Effector memory CD4-positive, alpha-beta T cell (primary cell): ENCODE measurements at regions not wholly inside any gene's neighbourhood (a gene's known extent, or its start where the extent isn't known, plus 50 kb on each side); places are given as distances from the start of the nearest gene placed in this dataset.
A peak's percentile ranks its signal among the peaks of the same experiment; 100 is the strongest.

Experiments used
- DNase-seq, 3 donors: peaks; one replicate each; pipeline ENCODE4 v3.0.0-alpha.2; 2020
- H3K27ac ChIP-seq: 2 replicates; pipeline ENCODE4 v1.7.0; 2013; ENCODE audit warnings: mild to moderate bottlenecking, low read length, moderate library complexity; ENCODE audit not compliant: insufficient read depth, poor library complexity, severe bottlenecking
- H3K27me3 ChIP-seq: replicated peaks from 2 replicates; pipeline ENCODE4 v1.7.0; 2013; ENCODE audit warnings: mild to moderate bottlenecking, low read length; ENCODE audit not compliant: insufficient read depth, control insufficient read depth, poor library complexity, severe bottlenecking
- H3K36me3 ChIP-seq: 2 replicates; pipeline ENCODE4 v1.7.0; 2013; ENCODE audit warnings: mild to moderate bottlenecking, low read length, moderate library complexity; ENCODE audit not compliant: control insufficient read depth, insufficient read depth
- H3K4me1 ChIP-seq: 2 replicates; pipeline ENCODE4 v1.7.0; 2013; ENCODE audit warnings: low read length, mild to moderate bottlenecking; ENCODE audit not compliant: control insufficient read depth, insufficient read depth, poor library complexity, severe bottlenecking
- H3K4me3 ChIP-seq: 2 replicates; pipeline ENCODE4 v1.7.0; 2013; ENCODE audit warnings: low read length, low read depth, mild to moderate bottlenecking; ENCODE audit not compliant: insufficient read depth, poor library complexity, severe bottlenecking
- H3K9me3 ChIP-seq: 2 replicates; pipeline ENCODE4 v1.7.0; 2013; ENCODE audit warnings: mild to moderate bottlenecking, low read length, moderate library complexity; ENCODE audit not compliant: control insufficient read depth

- H3K27ac ChIP-seq = no peak overlapping the region
- no peaks in the 10 kb centered on the region for H3K9me3 ChIP-seq
- H3K36me3 ChIP-seq = no peaks in the 10 kb centered on the region
- no peak for DNase-seq
- H3K4me1 ChIP-seq = no peaks in the 10 kb centered on the region
- no peaks in the 10 kb centered on the region for H3K27me3 ChIP-seq
- H3K4me3 ChIP-seq = no peak overlapping the region
Observed at GRCh38 chr14:55976655-55977054, 141.6 kb upstream of the PELI2 start.

GRCh38 chr14:55977392-55978150 is 140.6 kb upstream of the PELI2 start:
- Histone ChIP-seq H3K27ac (no peak overlapping the region), H3K4me1 (no peaks in the 10 kb centered on the region), H3K27me3 (no peaks in the 10 kb centered on the region), H3K36me3 (no peaks in the 10 kb centered on the region), H3K4me3 (no peak overlapping the region), H3K9me3 (no peaks in the 10 kb centered on the region)
- no peak for DNase-seq

- no peak for DNase-seq
- no peaks in the 10 kb centered on the region for H3K27me3 ChIP-seq
- no peak overlapping the region for H3K27ac ChIP-seq
- no peaks in the 10 kb centered on the region for H3K9me3 ChIP-seq
- no peak overlapping the region for H3K4me3 ChIP-seq
- no peaks in the 10 kb centered on the region for H3K4me1 ChIP-seq
- no peaks in the 10 kb centered on the region for H3K36me3 ChIP-seq
Observed at GRCh38 chr14:55979096-55979495, 139.1 kb upstream of the PELI2 start.

- Histone ChIP-seq H3K27me3 (no peaks in the 10 kb centered on the region), H3K36me3 (no peaks in the 10 kb centered on the region), H3K27ac (no peak overlapping the region), H3K4me1 (no peaks in the 10 kb centered on the region), H3K4me3 (no peak overlapping the region), H3K9me3 (no peaks in the 10 kb centered on the region)
- DNase-seq = no peak
Observed at GRCh38 chr14:55979781-55980180, 138.4 kb upstream of the PELI2 start.

- H3K4me3 ChIP-seq = no peak overlapping the region
- no peak overlapping the region for H3K27ac ChIP-seq
- no peaks in the 10 kb centered on the region for H3K36me3 ChIP-seq
- no peaks in the 10 kb centered on the region for H3K9me3 ChIP-seq
- H3K4me1 ChIP-seq = no peaks in the 10 kb centered on the region
- no peak for DNase-seq
- no peaks in the 10 kb centered on the region for H3K27me3 ChIP-seq
Observed at GRCh38 chr14:55980970-55981369, 137.2 kb upstream of the PELI2 start.

GRCh38 chr14:55986069-55986468 is 132.1 kb upstream of the PELI2 start:
- Histone ChIP-seq H3K9me3 (no peaks in the 10 kb centered on the region), H3K27ac (no peak overlapping the region), H3K4me3 (no peak overlapping the region), H3K4me1 (no peaks in the 10 kb centered on the region), H3K27me3 (no peaks in the 10 kb centered on the region), H3K36me3 (no peaks in the 10 kb centered on the region)
- DNase-seq = no peak

- Histone ChIP-seq H3K27me3 (no peaks in the 10 kb centered on the region), H3K4me1 (peaks cover 14% of the 10 kb centered on the region), H3K4me3 (no peak overlapping the region), H3K36me3 (no peaks in the 10 kb centered on the region), H3K27ac (no peak overlapping the region), H3K9me3 (no peaks in the 10 kb centered on the region)
- no peak for DNase-seq
Observed at GRCh38 chr14:56000846-56001245, 117.4 kb upstream of the PELI2 start.

- no peak overlapping the region for H3K4me3 ChIP-seq
- DNase-seq = no peak
- no peaks in the 10 kb centered on the region for H3K9me3 ChIP-seq
- no peaks in the 10 kb centered on the region for H3K36me3 ChIP-seq
- peaks cover 14% of the 10 kb centered on the region for H3K4me1 ChIP-seq
- H3K27ac ChIP-seq = no peak overlapping the region
- no peaks in the 10 kb centered on the region for H3K27me3 ChIP-seq
Observed at GRCh38 chr14:56002342-56002741, 115.9 kb upstream of the PELI2 start.

GRCh38 chr14:56002876-56003625 is 115.2 kb upstream of the PELI2 start:
- peak in 1 of 3 donors; percentile 1 for DNase-seq
- H3K36me3 ChIP-seq = no peaks in the 10 kb centered on the region
- H3K27ac ChIP-seq = no peak overlapping the region
- no peaks in the 10 kb centered on the region for H3K9me3 ChIP-seq
- peak overlapping the region; percentile 5 for H3K4me3 ChIP-seq
- H3K4me1 ChIP-seq = peaks cover 14% of the 10 kb centered on the region
- H3K27me3 ChIP-seq = no peaks in the 10 kb centered on the region

GRCh38 chr14:56004323-56004722 is 113.9 kb upstream of the PELI2 start:
- H3K9me3 ChIP-seq = peaks cover 2% of the 10 kb centered on the region
- no peaks in the 10 kb centered on the region for H3K36me3 ChIP-seq
- H3K27ac ChIP-seq = no peak overlapping the region
- no peaks in the 10 kb centered on the region for H3K27me3 ChIP-seq
- H3K4me1 ChIP-seq = peaks cover 14% of the 10 kb centered on the region
- H3K4me3 ChIP-seq = no peak overlapping the region
- DNase-seq = no peak
